Left hindlimb (tissue), 1 donor: ENCODE measurements at regions not wholly inside any gene's neighbourhood (a gene's known extent, or its start where the extent isn't known, plus 50 kb on each side); places are given as distances from the start of the nearest gene placed in this dataset.
A peak's percentile ranks its signal among the peaks of the same experiment; 100 is the strongest.

Source experiments
- DNase-seq: peaks from one replicate; pipeline ENCODE4 v3.0.0-alpha.2; 2018

DNA sequence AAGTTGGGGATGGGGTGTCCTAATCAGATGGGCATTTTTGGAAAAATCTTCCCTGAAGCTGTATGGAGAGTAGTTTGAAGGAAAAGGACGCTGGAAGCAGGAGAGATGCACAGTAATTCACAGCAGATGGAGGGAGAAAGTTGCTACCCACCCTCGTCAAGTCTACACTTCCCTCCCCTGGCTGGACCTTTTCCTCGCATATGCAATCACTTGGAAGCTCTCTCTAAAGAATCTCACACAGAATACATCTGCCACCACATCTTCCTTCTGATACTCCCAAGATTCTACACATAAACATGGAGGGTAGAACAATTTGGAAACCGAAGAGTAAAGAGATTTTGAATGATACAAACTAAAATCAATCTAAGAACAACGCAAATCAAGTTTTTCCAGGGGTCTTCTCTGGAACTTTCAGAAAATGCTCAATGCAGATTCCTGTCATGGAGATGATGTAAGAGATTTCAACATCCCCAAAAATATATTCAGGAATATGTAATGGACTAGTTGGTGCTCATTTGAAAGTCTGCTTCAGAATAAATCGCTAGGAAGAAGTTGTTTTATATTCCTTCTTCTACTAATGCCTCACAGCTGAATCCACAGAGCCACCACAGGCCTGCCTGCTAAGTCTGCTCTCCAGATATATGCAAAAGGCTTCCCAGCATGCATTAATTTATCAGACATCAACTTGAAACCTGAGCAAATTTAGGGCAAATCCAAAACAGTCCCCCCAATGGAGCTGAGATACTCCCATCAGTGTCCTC, 291.5 kb downstream of the LRATD1 start:
- DNase-seq, result no peak

DNA sequence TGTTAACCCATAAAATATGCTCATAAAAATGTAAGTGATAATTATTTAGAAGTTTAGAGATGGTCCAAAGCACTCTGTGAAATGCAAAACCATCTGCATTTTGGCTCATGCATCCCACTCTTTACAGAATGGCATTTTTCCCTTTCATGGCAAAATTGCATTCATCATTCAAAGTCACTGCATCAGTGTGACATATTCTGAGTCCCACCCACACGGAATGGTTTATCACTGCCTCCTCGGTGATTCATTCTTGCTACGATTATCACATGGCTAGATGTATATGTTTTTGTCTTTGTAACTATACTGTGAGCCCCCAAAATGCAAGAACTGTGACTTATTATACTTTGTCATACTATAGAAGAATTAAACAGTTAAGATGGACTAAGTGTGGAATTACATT, 293.0 kb downstream of the LRATD1 start:
- DNase-seq, result no peak

DNA sequence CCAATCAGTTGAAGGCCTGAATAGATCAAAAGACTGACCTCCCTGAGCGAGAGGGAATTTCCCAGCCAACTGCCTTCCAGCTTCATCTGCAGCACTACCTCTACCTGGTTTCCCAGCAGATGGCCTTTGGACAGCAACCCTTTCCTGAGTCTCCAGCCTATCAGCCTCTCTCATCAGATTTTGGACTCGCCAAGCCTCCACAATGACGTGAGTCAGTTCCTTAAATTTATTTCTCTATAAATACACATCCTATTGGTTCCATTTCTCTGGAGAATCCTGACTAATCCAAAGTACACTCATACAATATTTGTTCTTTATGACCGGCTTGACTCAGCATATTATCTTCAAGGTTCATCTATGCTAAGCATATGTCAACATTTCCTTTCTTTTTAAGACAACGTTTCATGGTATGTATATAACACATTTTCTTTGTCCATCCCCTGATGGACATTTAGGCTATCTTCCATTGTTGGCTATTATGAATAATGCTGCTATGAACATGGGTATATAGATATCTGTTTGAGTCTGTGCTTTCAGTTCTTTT, 294.6 kb downstream of the LRATD1 start:
- DNase-seq, result no peak

DNA sequence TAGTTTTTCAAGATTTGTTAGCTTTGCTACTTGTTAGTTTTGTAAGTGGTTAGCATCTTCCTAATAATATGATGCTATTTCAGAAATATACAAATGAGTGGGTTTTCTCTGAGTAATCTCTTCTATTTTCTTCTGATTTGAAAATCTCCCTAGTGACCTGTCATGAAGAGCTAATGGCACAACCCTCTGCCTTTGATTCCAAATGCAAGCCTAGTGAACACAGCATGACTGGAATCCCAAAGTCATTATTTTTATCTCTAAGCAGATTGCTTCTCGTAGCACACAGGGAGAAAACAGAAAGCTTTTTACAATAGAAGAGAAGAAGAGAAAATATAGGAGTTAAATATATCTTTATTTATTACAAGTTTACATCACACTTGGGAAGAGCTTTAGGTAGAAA, 295.5 kb downstream of the LRATD1 start:
- DNase-seq, result no peak

DNA sequence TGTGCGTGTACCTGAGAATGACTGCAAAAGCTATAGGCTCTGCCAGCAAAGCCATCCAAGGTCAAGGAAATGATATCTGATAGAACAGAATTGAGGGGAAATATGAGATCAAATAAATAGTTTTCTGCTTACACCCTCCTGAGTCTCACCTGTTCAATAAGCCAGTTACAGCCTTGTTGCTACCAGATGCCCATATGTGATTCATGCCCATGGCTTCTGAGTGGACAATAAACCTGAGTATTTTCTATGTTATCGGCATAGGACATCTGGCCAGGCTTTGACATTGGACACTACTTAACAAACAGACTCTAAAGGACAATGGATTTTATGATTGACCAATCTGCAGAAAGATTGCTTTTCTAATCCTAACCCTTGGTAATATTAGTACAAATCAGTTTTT, 297.9 kb downstream of the LRATD1 start:
- DNase-seq, result no peak

DNA sequence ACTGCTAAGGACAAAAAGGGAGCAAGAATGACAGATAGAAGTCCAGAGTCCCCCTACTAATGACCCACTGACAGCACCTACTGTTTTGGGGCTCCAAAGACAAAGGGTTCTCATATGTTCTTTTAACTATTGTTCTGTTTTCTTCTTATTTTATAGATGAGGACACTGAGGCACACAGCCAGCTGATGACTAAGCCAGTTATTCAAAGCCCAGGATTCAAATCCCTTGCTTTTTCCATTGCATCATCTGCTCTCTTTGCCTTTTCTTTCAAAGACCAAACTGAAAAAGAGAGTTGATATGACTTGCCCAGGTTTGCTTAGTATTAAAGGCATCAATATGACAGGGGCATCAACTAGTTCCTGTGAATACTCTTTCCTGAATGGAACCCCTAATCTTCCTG, 299.8 kb downstream of the LRATD1 start:
- DNase-seq, result no peak

DNA sequence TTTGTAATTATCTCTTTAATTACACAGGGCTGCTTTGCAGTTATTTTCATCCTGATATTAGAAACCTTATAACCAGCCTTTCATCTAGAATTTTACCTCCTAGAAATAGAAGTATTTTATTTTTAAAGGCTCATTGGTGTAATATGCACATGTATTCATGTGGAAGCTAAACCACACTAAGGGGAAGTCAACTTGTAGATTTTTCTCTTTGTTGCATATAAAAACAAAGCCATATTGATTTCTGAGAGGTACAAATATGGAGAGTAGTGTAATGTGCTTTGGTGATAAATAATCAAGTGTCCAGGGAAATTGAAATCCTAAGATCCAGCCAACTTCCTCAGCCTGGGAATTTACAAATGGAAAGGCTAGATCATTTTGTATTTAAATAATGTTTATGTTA, 301.2 kb downstream of the LRATD1 start:
- no peak for DNase-seq

DNA sequence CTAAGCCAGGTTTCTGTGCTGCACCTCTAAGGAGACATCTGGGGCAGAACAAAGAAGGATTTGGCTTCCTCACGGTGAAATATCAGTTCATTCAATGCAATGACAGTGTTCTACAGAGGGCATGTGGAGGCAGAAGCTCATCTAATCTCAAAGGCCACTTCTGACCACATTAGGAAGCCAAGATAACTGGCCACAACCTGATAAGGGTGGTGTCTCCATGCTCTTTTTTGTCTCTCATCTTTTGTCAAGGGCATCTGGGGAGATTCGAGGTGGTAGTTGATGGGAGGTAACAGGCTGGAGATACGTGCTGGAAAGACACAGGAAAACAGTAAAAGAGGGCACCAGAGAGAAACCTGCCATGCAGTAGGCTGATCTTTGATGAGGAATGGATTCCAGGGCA, 303.9 kb downstream of the LRATD1 start:
- DNase-seq, result no peak

DNA sequence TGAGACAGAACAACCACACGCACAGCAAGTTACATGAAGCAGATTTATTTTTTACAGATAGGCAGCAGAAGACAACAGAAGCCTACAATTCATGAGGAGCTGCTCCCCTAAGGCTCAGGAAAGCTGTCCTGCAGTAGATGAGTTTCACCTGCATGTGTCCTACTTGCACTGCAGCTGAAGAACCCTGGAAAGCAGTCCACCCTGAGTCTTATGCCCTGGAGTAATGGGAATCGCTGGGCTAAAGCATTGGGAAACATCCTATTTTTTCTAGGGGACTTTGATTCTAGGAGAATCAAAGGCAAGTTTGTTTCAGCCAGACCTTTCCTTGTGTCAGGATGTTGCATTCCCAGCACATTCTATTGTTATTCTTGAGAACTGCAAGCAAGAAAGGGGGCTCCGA, 304.8 kb downstream of the LRATD1 start:
- no peak for DNase-seq

DNA sequence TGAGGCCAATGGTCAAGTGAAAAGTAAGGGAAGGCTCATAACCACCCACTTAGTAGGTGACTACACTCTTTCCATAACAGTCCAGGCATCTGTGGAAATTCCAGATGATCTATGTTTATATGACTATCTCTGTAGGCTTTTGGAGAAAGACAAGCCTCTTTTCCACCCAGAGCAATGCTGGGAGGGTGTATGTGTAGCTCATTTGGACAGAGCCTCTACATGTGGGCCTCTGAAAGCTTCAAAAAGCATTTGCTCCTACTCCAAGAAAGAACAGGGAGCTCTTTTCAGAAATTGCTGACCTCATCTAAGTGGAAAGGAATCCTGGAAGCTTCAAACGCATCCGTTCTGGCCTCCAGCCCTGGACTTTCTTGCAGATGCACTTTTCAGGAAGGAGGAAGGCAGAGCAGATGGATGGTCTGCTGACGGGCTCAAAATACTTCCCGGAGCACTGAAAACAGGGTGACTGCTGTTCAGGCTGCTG, 308.7 kb downstream of the LRATD1 start:
- DNase-seq, result peak; percentile 80

DNA sequence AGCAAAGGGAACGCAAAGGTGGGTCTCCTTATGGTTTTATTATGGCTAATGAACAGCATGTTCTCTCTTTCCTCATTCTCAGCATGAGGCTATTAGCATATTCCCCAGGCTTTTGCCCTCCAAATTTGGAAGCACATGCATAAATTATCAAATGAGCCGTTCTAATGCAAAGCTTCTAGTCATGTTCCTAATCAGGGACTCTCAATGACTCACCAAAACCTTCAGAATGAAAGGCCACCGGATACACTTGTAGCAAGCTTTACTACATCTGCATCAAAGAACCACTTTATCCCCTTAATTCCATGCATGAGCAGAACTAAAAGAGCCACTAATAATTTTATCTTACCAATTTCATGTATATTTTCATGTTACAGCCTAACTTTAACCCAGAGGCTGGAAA, 310.5 kb downstream of the LRATD1 start:
- no peak for DNase-seq

DNA sequence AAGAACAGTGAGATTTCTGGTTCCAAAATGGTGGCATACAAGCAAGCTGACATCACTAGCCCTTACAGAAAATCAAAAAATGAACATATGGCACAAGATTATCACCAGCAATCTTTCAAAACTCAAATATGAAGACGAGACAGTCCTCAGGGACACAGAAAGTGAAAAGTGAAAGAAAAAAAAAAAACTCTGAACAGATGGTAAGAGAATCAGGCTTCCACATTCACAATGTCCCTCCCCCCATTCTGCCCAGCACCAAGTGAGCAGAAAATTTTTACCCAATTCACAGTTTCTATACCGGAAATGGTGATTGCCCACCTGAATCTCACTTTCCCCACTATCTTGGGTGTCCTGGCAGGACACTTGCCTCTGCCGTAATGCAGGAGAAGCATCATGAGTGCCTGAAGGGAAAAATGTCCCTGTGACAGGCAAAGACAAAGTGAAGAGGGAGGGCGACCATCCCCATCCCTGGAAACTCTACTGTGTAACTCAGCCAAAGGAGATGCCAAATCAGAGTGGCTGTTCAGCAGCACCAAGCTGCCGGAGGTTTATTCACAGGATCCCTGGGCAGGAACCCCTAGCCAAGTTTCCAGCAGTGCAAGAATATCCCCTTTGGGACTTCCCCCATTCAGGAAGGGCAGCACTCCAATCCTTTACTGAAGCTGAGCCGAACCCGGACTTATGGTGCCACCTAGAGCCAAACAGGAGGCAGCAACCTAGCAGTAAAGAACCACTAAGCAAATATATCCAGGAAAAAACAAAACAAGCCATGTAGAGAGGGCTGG, 312.2 kb downstream of the LRATD1 start:
- no peak for DNase-seq

DNA sequence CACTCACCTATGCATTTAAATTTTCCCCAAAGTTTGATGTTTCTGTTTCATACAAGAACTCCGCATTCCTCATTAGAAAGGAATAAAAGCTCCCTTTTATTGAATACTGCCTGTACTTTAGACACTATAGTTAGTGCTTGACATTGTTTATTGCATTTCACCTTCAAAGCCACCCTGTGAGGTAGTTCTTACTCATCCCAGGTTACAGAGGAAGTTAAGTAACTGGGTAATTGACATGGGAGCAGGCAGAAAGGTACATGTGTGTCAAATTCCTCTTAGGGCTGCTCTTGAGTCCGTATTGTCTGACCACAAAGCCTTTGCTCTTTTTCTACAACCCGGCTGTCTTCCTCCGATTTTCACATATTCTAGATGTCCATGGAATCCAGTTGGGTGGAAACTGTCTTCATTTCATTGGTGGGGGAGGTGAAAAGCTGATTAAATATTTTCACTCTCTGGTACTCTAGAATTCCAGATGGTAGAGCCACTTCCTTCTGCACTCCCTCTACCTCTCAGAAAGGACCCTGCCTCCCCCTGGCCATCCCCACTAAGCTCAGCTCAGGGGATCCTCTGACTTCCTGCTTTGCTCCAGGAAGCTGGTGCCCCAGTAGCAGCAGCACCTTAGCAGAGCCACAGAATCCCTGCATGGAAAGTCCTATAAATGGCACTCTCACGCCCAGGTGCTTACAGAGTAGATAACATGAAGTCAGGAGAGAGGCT, 319.2 kb downstream of the LRATD1 start:
- DNase-seq, result no peak

DNA sequence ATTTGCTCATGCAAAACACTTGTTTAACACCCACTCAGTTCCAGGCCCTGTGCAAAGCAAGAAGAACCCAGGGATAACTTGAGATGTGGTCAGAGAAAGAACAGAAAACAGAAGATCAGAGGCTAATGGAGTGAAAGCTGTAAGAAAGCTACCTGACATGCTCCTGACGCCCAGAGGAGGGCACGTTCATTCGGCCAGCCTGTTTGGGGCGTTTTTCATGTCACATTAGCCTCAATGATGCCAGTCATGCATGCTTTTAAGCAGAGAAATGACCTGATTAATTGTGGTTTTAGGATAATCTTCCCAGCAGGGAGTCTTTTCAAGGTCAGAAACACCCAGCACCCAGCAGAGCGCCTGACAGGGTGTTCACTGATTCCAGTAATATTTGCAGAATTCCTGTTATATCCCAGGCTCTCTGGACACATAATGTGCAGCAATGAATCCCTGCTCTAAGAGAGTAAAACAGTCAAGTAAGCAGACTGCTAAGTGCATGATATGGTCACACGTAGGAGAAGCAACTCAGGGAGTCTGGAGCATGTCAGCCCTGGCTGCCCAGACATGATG, 320.0 kb downstream of the LRATD1 start:
- DNase-seq, result no peak

DNA sequence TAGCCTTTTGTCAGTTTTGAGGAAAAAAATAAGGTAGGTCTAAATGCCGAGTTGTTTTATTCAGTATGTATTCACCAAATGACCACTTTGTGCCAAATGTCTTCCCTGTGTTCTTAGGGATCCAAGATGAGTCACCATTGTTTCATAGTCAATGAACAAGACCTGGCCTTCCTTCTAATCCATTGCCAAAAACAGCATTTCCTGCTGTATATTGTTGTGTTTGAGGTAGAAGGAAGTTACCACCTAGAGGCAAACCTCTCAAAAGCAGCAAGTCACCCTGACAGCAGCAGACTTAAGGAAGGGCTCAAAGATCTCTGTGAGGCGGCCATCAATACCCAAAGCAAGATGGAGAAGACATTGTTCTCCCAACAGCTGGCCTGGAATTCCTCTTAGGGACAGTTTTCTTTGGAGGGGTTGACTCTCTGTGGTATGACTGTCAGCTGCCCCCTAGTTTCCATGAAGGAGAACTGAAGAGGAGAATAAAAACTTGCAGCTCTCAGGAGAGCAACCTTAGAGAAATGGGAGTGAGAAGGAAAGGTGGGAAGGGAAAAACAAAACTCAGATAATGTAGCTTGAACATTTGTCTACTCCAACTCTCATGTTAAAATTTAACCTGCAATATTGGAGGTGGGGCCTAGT, 328.3 kb downstream of the LRATD1 start:
- DNase-seq, result no peak

DNA sequence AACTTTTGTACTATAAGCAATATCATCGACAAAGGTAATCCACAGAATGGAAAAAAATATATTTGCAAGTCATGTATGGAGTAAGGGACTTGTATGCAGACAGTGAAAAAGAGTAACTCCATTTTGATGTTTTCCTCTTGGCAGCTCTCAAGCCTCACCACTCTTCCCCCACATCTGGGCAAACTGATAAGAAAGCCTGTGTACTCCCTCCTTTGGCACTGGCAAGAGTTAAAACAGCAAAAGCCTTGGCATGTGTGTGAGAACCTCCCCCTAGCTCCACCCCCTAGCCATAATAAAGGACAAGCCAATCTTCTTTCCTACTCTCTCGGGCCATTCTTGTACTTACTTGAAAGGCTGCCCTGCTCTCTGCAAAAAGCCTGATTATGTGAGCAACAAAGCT, 335.2 kb downstream of the LRATD1 start:
- DNase-seq, result no peak

DNA sequence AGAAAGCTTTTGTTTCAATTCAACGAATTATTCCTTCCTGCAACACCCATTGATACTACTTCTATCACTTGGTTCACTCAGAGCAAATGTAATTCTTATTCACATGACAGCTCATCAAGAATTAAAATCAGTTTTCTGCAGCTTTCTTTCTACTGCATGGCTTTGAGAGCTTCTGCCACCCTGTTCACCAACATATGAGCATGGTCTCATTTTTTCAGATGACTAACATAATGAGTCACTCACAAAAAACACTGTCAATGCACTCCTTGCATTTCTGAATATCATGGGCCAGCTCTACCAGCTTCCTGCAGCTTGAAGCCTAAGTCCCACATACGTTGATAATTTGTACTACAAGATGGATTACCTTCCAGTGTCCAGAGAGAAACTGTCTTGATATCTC, 342.9 kb downstream of the LRATD1 start:
- DNase-seq, result no peak

DNA sequence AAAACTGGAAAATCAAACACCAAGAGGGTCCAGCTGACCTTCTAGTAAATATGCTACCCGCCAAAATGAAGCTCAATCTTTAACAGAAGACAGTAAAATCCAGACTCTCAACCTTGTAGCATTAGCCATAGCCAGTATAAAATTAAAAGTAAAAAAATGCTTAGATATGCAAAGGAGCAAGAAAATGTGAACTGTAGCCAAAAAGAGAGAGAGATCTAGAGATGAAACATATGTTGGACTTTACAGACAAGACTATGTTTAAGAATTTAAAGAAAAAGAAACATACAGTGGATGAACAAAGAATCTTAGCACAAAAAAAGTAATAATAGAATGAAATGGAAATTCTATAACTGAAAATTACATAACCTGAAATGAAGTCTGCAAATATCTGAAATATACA, 344.5 kb downstream of the LRATD1 start:
- no peak for DNase-seq

DNA sequence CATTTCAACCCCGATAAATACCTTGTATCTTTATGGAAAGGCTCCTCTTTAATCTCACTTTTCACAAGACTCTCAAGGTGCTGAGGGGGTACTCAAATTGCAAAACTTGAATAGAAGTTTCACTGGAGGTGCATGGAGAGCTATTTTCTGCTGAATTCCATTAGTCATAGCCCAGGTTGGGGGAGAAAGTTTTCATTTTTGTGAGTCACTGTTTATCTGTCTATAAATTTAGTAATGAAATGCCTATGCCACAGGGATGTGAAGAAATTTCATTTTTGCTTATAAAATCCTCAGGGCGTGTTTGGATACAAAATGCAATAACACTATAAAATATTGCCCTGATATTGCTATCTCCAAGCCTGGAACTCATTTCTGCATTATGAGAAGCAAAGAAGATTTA, 346.3 kb downstream of the LRATD1 start:
- DNase-seq, result no peak

DNA sequence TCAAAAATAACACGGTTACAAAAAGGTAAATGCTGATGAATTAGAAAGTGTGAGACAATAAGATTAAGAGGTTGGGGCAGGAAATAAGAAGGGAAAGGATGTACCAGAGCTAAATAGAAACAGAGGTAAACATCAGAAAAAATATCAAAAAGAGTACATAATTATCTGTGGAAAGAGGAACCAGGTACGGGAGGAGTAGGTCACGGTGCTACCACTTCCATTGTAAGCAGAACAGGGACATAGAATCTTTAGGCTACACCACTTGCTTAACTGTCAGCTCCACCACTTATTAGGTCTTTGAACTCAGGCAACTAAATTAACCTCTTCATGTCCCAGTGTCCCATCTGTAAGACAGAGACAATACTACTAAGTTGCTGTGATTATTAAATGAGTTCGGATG, 350.3 kb downstream of the LRATD1 start:
- no peak for DNase-seq

DNA sequence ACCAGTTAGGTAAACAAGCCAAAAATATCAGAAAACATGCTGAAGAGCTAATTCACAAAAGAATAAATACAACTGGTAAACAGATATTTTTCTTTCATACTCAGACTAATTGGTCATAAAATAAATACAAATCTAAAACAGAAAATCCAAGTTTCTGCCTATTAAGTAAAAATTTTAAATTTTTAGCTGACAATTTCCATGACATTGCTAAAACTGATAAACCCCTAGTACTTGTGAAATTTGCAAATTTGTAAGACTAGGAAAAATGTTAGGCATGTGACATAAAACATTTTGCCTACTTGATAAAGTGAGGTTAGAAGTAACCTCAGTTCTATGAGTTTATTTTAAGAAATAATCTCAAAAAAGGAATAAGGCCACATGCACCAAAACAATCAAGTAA, 356.1 kb downstream of the LRATD1 start:
- DNase-seq, result no peak

DNA sequence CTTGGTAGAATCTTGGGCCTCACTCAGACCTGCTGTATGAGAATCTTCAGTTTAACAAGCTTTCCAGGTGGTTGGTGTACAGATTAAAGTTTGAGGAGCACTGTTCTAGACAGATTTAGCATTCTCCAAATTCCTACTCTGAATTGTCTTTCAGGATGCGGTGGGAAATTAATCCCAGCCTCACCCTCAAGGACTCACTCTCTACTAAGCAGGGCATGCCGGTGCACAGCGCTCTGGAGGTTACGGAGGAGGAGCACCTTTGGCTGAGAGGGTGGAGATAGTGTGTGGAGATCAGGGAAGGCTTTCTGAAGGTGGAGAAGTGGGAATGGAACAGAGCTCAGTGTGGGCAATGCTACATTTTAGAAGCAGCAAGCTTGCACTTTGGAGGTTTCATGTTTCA, 359.2 kb downstream of the LRATD1 start:
- DNase-seq, result no peak

DNA sequence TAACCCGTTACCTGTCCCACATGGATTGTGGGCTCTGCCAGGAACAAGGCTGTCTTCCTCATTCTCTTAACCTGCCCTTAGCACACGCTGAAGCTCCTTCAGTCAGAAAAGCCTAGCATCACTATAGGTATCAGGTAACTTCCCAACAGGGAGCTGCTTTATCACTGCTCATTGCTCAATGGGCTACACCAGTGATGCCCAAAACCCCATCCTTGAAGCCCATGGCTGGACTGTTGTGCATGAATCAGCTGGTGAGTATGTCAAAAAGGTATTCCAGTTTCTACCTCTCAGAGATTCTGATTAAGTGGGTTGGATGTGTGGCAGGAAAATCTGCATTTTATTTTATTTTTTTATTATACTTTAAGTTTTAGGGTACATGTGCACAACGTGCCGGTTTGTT, 362.2 kb downstream of the LRATD1 start:
- DNase-seq, result no peak
